CD14-positive monocyte (primary cell): ENCODE measurements at regions not wholly inside any gene's neighbourhood (a gene's known extent, or its start where the extent isn't known, plus 50 kb on each side); places are given as distances from the start of the nearest gene placed in this dataset.

Experiments
- DNase-seq, 3 donors: peaks; one replicate each; pipeline ENCODE4 v3.0.0-alpha.2; 2011 to 2022
- H2AFZ ChIP-seq: 2 replicates; pipeline ENCODE4 v1.6.0; 2012; ENCODE audit warnings: mild to moderate bottlenecking, low read depth, low read length, inconsistent platforms; ENCODE audit not compliant: insufficient read depth, poor library complexity, severe bottlenecking
- H3K27ac ChIP-seq, 2 donors: 1 replicate in 1 of 2; 2 replicates in 1 of 2; pipeline ENCODE4 v1.5.1; 2012 to 2013; ENCODE audit warnings: low read length in 2 of 2, control low read depth in 1 of 2, inconsistent platforms in 1 of 2, low read depth in 1 of 2, mild to moderate bottlenecking in 1 of 2
- H3K27me3 ChIP-seq, 2 donors: one replicate each; pipeline versions ENCODE4 v1.6.0 to v1.6.1; 2011 to 2013; ENCODE audit warnings: low read length in 2 of 2; ENCODE audit not compliant: control insufficient read depth in 2 of 2, insufficient read depth in 2 of 2
- H3K36me3 ChIP-seq, 2 donors: replicated peaks in 1 of 2; 1 replicate in 1 of 2; 2 replicates in 1 of 2; pipeline versions ENCODE4 v1.5.1 to v1.6.1; 2012 to 2013; ENCODE audit warnings: low read length in 2 of 2, control low read depth in 1 of 2, inconsistent platforms in 1 of 2, mild to moderate bottlenecking in 1 of 2; ENCODE audit not compliant: insufficient read depth in 2 of 2, control insufficient read depth in 1 of 2
- H3K4me1 ChIP-seq, 2 donors: 1 replicate in 1 of 2; 2 replicates in 1 of 2; pipeline versions ENCODE4 v1.5.1 to v1.6.1; 2012 to 2013; ENCODE audit warnings: low read length in 2 of 2, control low read depth in 1 of 2, inconsistent platforms in 1 of 2, mild to moderate bottlenecking in 1 of 2, moderate library complexity in 1 of 2; ENCODE audit not compliant: insufficient read depth in 2 of 2, control insufficient read depth in 1 of 2
- H3K4me2 ChIP-seq: replicated peaks from 2 replicates; pipeline ENCODE3; 2012; ENCODE audit warnings: low read length, moderate library complexity, mild to moderate bottlenecking; ENCODE audit not compliant: poor library complexity, severe bottlenecking; ENCODE audit errors: extremely low read depth
- H3K4me3 ChIP-seq, 3 experiments: fragments of 200-600 bp in 1 of 3; sonication (generic) in 1 of 3; replicated peaks in 1 of 3; 1 replicate in 2 of 3; 2 replicates in 1 of 3; pipeline ENCODE4 v1.5.1; 2011 to 2013; ENCODE audit warnings: low read length in 3 of 3, mild to moderate bottlenecking in 3 of 3, control low read depth in 2 of 3, low read depth in 2 of 3, inconsistent platforms in 1 of 3, moderate library complexity in 1 of 3
- H3K79me2 ChIP-seq: 2 replicates; pipeline ENCODE4 v1.6.0; 2012; ENCODE audit warnings: mild to moderate bottlenecking, control low read depth, inconsistent platforms, low read length, moderate library complexity; ENCODE audit not compliant: insufficient read depth
- H3K9ac ChIP-seq: 2 replicates; pipeline ENCODE4 v1.6.0; 2017; ENCODE audit warnings: low read length, mild to moderate bottlenecking; ENCODE audit not compliant: insufficient read depth, poor library complexity, severe bottlenecking
- H3K9me3 ChIP-seq, 2 donors: replicated peaks in 1 of 2; 1 replicate in 1 of 2; 2 replicates in 1 of 2; pipeline versions ENCODE4 v1.5.1 to v1.6.1; 2012 to 2013; ENCODE audit warnings: low read length in 2 of 2, control low read depth in 1 of 2; ENCODE audit not compliant: control insufficient read depth in 1 of 2, insufficient read depth in 1 of 2
- H4K20me1 ChIP-seq: 2 replicates; pipeline ENCODE4 v1.6.0; 2012; ENCODE audit warnings: mild to moderate bottlenecking, low read length, control low read depth, moderate library complexity; ENCODE audit not compliant: insufficient read depth
- H3K27ac Mint-ChIP-seq, 7 donors: one replicate each; pipeline ENCODE4 v1.8.0; 2020; ENCODE audit warnings: mild to moderate bottlenecking in 7 of 7, mixed read lengths in 7 of 7, moderate library complexity in 6 of 7, inconsistent platforms in 2 of 7
- H3K27me3 Mint-ChIP-seq, 3 donors: one replicate each; pipeline ENCODE4 v1.8.0; 2021 to 2022; ENCODE audit warnings: low read depth in 3 of 3, mild to moderate bottlenecking in 3 of 3, mixed read lengths in 3 of 3, moderate library complexity in 3 of 3, inconsistent platforms in 1 of 3
- H3K36me3 Mint-ChIP-seq, 2 donors: one replicate each; pipeline ENCODE4 v1.8.0; 2020; ENCODE audit warnings: mixed read lengths in 2 of 2, inconsistent platforms in 1 of 2, mild to moderate bottlenecking in 1 of 2
- H3K4me1 Mint-ChIP-seq: one replicate; pipeline ENCODE4 v1.8.0; 2020; ENCODE audit warnings: mild to moderate bottlenecking, mixed read lengths
- H3K4me3 Mint-ChIP-seq, 2 donors: one replicate each; pipeline ENCODE4 v1.8.0; 2020; ENCODE audit warnings: mild to moderate bottlenecking in 2 of 2, mixed read lengths in 2 of 2, moderate library complexity in 1 of 2
- H3K9me3 Mint-ChIP-seq, 7 donors: one replicate each; pipeline ENCODE4 v1.8.0; 2020 to 2022; ENCODE audit warnings: mixed read lengths in 7 of 7, mild to moderate bottlenecking in 6 of 7, moderate library complexity in 6 of 7, inconsistent platforms in 2 of 7
- WGBS: methylation state at CpG from one replicate; pipeline ENCODE4 v1.1.5; 2013; ENCODE audit warnings: missing lambda C conversion rate; ENCODE audit not compliant: insufficient coverage; 5-methylcytosine and 5-hydroxymethylcytosine counted together
- intact Hi-C, 2 donors: fragments of 100-400 bp; cut with micrococcal nuclease; formaldehyde crosslinking; loops; one replicate each; pipeline versions ENCODE4 v1.15.0 to v1.15.1; 2023
- TF ChIP-seq, protein P1 (sequence below): fragments of 200-600 bp; IDR thresholded peaks from one replicate; pipeline ENCODE4 v1.8.0; 2022; ENCODE audit warnings: antibody characterized with exemption, mild to moderate bottlenecking

DNA sequence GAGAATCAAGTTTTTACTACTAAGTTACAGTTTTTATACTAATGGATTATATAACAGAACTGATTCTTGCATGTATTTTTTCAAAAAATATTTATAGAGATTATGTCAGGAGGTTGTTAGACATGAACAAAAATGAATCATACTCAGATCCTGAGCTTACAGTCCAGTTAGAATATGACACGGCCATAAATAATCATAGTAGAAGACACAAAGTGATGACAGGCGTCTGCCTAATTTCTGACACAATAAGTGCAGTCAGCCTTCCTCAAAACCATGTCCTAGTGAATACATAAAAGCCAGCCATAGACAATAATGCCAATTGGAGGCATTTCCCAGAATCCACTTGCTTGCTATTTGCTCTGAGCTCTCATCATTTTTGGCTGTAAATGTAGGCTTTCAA lies 81.7 kb upstream of the POU1F1 start:
- Histone ChIP-seq H3K79me2 (no peaks in the 10 kb centered on the region), H3K4me1 (no peaks in the 10 kb centered on the region), H4K20me1 (no peaks in the 10 kb centered on the region), H3K27ac (no peak overlapping the region), H3K4me3 (no peak overlapping the region), H3K4me2 (no peak overlapping the region), H3K27me3 (no peaks in the 10 kb centered on the region), H3K36me3 (no peaks in the 10 kb centered on the region), H3K9me3 (no peaks in the 10 kb centered on the region), H2AFZ (no peak overlapping the region), H3K9ac (no peak overlapping the region)
- H3K9me3 Mint-ChIP-seq, result peaks cover 0 to 1% (median 0%) of the 10 kb centered on the region in 7 donors
- H3K4me1 Mint-ChIP-seq, result peaks cover 2% of the 10 kb centered on the region
- DNase-seq, result no peak
- intact Hi-C loops, result no loop called here
- 100% methylated on average over 2 of the region's 2 CpGs for WGBS
- H3K27ac Mint-ChIP-seq, result no peak overlapping the region
- TF ChIP-seq, protein P1, sequence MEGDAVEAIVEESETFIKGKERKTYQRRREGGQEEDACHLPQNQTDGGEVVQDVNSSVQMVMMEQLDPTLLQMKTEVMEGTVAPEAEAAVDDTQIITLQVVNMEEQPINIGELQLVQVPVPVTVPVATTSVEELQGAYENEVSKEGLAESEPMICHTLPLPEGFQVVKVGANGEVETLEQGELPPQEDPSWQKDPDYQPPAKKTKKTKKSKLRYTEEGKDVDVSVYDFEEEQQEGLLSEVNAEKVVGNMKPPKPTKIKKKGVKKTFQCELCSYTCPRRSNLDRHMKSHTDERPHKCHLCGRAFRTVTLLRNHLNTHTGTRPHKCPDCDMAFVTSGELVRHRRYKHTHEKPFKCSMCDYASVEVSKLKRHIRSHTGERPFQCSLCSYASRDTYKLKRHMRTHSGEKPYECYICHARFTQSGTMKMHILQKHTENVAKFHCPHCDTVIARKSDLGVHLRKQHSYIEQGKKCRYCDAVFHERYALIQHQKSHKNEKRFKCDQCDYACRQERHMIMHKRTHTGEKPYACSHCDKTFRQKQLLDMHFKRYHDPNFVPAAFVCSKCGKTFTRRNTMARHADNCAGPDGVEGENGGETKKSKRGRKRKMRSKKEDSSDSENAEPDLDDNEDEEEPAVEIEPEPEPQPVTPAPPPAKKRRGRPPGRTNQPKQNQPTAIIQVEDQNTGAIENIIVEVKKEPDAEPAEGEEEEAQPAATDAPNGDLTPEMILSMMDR, result no peak
- H3K27me3 Mint-ChIP-seq, result no peaks in the 10 kb centered on the region
- no peaks in the 10 kb centered on the region for H3K36me3 Mint-ChIP-seq
- H3K4me3 Mint-ChIP-seq, result no peak overlapping the region

DNA sequence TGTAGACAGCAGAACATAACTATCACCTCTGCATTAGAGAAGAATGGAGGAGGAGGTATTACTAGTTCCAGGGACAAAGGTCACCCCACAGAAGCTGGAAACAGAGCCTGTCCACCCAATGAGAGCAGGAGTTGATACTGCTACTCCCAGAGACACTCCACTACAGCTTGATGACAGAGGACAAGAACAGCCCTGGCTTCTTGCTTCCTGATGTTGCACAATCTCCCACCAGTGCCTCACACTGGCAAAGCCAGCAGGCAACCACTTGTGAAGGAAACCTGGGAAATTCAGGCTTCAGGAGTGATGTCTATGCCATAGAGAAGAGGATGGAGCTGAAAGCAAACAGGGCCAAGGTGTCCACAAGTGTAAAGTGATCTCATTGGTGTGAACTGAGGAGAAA lies 78.0 kb upstream of the POU1F1 start:
- Mint-ChIP-seq H3K27me3 (no peaks in the 10 kb centered on the region), H3K4me1 (peaks cover 2% of the 10 kb centered on the region), H3K36me3 (no peaks in the 10 kb centered on the region), H3K9me3 (peaks cover 0 to 1% (median 0%) of the 10 kb centered on the region in 7 donors), H3K4me3 (no peak overlapping the region), H3K27ac (no peak overlapping the region)
- Histone ChIP-seq H2AFZ (no peak overlapping the region), H3K79me2 (no peaks in the 10 kb centered on the region), H3K4me1 (no peaks in the 10 kb centered on the region), H3K27ac (no peak overlapping the region), H3K9ac (no peak overlapping the region), H3K36me3 (no peaks in the 10 kb centered on the region), H4K20me1 (no peaks in the 10 kb centered on the region), H3K4me2 (no peak overlapping the region), H3K4me3 (no peak overlapping the region), H3K9me3 (no peaks in the 10 kb centered on the region), H3K27me3 (no peaks in the 10 kb centered on the region)
- TF ChIP-seq, protein P1, result no peak
- intact Hi-C loops, result loop anchor here (5.0 kb wide), 1 partner anchor 648 kb away; no protein-coding TSS in a partner anchor
- DNase-seq, result no peak
